Middle frontal gyrus (tissue), 1 donor: ENCODE measurements at regions not wholly inside any gene's neighbourhood (a gene's known extent, or its start where the extent isn't known, plus 50 kb on each side); places are given as distances from the start of the nearest gene placed in this dataset.

Experiments used
- DNase-seq: peaks from one replicate; pipeline ENCODE4 v3.0.0-alpha.2; 2015; ENCODE audit warnings: low spot score; ENCODE audit errors: extremely low spot score

DNA sequence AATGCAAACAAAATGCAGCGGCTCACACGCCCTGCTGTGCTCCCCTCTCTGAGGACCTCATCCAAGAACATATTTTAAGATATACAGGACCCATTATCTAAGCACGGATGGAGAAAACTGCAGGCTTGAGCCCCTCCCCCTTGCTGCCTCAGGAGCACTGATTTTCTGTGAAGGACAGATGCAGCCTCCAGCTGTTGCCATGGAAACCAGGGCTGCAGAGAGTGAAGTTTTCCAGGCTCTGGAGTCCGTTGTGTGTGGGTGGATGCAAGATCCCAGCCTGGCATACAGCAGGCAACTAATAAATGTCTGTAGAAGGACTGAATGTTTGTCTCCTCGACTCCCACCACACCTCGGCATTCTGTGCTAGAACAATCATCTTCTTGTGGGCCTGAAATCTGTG lies 105.6 kb upstream of the PEG3 start:
- DNase-seq, result peak; percentile 66

DNA sequence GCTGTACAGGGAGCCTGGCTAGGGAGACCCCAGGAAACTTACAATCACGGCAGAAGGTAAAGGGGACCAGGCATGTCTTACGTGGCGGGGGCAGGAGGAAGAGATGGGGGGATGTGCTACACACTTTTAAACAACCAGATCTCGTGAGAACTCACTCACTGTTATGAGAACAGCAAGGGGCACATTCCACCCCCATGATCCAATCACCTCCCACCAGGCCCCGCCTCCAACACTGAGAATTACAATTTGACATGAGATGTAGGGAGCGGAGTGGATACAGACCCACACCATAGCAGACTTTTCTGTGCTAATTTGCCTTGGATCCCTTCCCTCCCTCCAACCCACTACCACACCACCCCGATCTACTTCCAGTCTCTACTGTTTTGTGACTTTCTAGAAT lies 106.7 kb upstream of the PEG3 start:
- DNase-seq, result no peak

DNA sequence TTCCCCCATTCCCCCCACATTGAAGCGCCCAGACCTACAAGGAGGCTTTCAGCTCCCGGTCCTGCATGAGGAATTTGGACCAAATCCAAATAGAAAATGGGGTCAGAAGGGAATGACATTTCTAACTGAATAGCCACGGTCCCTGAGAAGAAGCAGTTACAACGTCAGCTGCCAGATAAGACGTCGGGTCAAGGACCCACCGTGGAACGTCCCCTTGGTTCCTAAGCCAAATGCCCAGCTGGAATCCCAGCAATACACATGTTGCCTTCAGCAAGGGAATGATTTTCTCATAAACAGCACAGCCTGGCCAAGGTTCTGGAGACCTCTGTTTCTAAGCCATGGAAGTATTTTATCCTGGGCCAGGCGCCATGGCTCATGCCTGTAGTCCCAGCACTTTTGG lies 109.1 kb upstream of the PEG3 start:
- no peak for DNase-seq

DNA sequence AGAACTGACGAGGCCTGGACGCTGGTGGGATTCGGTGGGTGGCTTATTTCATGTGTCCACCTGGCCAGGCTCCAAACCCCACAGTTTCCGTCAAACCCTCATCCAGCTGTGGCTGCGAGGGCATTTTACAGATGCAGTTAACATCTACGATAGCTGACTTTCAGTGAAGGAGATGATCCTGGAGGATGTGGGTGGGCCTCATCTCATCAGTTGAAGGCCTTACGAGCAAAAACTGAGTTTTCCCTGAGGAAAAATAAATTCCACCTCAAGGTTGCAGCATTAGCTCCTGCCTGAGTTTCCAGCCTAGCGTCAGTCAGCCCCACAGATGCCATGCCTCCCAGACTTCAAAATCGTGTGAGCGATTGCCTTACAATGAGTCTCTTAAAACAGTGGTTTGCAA lies 111.1 kb upstream of the PEG3 start:
- DNase-seq, result no peak

DNA sequence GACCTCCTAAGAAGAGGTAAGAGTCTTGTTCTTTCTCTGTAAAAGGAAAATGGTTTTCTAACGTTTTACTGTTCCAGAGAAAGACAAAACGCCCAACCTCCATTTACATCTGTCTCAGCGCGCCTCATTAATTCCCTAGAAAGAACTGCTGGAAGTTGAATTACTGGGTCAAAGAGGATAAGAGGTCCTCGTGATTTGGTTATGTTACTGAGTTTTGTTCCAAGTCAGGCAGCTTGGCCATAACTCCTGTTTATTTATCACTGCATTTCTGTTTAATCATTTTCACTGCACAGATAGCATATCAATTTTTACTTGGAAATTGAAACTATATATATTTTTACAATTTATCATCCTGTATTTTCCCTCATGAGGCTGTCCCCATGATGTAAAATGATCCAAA lies 112.9 kb upstream of the PEG3 start:
- no peak for DNase-seq

DNA sequence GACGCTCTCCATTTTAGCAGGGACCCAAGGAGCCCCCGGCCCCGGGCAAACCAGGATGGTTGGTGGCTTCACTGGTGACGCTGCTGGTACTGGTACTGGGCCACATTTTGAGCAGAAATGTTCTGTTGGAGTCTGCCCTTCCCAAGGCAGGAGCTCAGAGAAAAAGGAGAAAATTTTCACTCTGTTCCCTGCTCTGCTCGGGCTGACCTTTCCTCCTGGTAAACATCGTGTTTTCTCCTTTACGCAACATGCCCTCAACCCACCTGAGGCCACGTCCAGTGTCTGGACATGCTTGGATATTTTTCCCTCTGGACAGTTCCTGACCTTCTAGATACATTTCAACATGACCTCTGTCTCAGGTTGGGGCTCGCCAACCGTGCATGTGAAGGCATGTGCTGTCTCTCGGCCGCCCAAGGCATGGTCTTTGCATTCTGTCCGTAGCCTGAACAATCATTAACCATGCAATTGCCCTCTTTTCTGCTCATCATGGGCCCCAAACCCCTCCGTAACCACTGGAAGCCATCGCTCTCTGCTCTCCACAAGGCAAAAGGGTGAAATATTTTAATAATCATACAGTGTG lies 115.2 kb upstream of the PEG3 start:
- DNase-seq, result no peak

DNA sequence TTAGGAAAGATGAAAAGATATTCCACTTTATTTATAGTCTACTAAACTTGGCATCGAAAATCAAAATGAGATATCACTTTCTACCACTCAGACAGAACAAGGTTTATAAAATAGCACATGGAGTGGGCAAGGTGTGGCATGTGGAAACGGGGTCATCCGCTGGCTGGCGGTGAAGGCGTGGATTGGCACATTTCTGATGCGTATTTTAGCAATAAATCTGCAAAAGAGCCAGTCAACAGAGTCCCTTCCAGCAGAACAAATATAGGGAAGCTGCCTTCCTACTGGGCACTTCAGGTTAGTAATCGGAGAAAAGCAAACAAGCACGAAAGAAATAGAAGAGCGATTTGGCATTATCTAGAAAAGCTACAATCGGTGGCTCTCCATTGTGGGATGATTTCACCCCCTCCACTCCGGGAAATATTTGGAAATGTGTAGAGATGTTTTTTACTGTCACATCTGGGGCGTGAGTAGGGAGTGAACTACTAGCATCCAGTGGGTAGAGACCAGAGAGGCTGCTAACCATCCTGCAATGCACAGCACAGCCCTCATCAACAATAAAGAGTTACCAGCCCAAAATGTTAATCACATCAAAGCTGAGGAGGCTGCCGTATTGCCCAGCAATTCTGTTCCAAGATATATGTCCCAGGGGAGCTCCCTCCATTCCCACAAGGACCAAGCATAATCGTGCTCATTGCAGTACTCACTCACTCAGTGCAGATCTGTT lies 116.1 kb upstream of the PEG3 start:
- DNase-seq, result no peak

DNA sequence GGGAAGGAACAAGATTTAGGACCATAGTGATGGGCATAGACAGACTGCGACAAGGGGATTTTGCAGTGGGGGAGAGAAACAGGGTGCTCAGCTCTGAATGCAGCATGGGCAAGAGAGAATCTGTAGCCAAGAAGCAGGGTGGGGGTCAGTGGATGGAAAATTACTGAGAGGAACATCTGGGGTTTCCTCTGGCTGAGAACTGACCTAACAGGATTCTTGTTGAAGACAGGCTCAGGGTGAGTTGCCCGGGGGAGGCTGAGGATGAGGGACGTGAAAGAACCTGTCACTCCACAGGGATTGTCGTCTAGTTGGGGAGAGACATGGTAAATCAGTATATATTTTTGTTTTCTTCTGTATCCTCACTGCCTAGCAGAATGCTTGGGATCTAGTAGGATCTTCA lies 118.7 kb upstream of the PEG3 start:
- DNase-seq, result no peak

DNA sequence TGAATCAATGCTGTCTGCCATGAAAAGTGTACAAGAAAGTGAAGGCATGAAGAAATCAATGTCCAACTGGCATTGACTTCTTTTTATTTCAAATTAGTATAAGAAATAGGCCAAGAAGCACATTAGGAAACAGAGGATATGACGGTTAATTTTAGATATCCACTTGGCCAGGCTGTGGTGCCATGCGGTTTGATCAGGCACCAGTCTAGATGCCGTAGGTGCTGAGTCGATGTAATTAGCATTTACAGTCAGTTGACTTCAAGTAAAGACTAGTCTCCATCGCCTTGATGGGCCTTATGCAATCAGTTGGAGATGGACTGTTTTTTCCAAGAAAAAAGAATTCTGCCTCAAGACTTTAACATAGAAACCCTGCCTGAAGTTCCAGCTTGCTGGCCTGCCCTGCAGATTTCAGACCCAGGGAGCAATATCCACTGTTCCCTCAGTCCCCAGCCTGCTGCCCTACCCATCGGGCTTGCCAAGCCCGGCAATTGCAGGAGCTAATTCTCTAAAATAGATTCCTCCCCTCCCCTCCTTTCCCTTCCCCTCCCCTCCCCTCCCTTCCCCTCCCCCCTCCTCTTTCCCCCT lies 120.5 kb upstream of the PEG3 start:
- no peak for DNase-seq

DNA sequence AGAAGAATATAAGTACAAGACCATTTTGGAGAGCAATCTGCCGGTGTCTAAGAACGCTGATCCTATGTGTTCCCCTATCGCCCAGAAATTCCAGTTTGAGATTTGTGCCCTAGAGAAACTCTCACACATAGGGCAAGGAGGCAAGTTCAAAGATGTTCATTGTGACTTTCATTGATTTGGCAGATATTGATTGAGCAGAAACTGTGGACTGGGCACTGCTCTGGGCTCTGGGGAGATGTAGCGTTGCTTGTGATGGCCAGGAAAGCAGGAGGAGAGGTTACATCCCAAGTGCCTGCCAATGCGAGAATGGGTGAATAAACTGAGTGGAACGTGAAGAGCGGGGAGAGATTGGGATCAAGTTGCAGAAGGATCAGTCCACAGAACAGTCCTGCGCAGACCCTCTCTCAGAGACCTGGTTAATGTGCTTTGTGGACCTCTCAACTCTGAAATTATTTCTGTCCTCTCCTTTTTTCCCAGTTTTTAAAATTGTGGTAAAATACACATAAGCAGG lies 123.9 kb upstream of the PEG3 start:
- no peak for DNase-seq

DNA sequence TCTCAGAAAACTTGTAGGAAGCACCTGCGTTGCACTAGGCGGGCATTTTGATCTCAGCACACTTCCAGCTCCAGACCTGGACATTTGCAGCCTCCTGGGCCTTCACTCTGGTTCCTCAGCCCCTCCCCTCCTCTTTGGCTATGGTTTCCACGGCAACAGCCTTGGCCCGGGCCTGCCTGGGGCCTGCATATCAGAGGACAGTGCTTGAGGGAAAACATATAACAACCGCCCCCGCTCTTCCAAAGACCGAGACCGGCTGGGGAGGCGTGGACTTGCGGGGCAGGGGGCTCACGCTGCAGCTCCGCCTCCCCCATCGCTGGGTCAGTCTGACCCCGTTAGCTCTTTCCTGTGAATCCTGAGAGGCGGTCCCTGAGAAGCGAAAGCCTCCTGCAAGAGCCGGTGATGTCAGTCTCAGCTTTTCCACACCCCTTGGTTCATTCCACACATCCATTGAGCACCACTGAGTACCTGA lies 125.7 kb upstream of the PEG3 start:
- DNase-seq, result no peak

DNA sequence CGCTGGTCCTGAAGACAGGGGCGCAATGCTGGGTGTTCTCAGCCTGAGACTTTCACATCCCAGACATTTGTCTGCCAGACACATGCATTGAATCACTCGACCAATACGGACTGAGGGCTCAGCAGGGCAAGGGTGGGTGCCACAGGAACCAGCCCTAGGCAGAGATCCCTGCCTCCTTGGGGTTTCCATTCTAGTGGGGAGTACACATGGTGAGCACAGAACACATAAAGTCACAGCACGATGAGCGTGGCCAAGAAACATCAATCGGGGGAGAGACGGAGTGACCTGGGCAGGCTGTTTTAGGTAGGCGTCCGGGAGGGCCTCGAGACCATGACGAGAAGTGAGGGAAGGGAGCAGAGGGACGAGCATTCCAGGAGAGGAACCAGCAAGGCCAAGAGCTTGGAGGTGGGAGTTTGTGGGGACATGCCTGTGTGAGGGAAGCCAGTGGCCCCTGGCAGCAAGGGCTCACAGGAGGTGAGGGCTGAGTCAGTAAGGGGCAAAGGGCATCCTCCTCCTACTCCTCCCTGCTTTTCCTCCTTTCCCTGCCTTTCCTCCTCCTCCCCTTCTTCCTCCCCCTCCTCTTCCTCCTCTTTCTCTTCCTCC lies 126.3 kb upstream of the PEG3 start:
- no peak for DNase-seq

DNA sequence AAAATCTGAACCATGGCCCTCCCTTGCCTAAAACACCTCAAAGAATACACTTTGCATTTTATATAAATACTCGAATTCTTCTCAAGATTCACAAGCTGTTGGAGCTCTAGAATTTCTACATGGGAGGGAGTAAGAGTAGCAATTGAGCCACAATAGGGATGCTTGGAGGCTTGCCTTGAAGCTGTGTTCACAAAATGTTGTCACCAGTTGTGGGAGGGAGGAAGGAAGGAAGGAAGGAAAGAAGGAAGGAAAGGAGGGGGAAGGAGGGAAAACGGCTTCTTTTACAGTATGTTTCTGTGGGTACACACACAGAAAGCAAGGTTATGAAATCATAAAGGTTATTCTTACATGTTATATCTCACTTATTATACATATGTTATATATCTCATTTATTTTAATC lies 128.6 kb upstream of the PEG3 start:
- no peak for DNase-seq

DNA sequence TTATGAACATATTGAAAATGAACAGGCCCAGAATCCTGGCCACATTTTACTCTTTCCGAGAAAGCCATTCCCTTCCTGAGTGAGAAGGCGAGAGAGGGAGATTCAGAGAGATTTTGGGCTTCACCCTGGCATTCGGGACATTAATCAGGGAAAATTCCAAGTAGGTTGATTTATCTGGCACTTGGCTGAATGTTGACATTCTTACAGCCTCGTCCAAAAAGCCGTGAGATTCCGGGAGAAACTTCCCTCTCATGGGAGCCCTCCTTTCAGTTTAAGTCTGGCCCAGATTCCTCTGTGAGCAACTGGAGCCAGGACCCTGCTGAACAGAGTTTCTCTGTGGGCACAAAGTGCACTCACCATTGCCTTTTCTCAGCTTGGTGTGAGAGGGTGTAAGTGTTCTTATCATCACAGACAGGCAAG lies 129.2 kb upstream of the PEG3 start:
- no peak for DNase-seq

DNA sequence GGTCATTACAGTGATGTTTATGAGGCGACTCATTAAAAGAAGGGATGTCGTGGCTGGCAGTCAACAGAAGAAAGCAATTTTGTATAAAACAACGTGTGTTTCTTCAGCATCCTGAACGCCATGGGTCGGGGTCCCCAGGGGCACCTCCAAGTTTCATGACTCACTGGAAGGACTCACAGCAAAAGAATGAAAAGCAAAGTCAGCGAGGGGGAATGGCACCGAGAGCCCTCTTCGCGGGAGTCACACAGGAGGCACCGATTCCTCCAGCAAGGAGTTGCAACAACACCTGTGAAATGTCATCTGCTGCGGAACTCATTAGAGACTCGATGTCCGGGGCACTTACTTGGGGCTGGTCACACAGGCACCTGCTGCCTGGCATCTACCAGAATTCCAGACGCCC lies 130.7 kb upstream of the PEG3 start:
- DNase-seq, result no peak

DNA sequence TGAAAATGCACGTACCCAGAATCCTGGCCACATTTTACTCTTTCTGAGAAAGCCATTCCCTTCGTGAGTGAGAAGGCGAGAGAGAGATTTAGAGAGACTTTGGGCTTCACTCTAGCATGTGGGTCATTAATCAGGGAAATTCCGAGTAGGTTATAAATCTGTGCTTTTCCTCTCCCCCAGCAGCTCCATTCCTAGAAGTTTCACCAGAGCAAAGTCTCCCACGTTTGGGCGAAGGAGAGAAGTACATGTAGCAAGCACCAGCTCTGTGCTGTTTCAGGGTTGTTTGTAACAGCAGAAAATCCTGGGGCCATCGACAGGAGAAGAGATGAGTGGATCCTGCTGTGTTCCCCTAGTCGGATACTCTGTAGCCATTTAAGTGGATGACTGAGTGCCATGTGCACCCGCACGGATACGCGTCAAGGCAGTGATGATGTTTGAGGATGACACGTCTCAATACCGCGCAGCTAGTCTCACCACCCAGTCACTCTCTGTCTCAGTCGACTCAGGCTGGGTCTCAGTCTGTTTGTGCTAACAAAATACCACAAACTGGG lies 131.8 kb upstream of the PEG3 start:
- no peak for DNase-seq

DNA sequence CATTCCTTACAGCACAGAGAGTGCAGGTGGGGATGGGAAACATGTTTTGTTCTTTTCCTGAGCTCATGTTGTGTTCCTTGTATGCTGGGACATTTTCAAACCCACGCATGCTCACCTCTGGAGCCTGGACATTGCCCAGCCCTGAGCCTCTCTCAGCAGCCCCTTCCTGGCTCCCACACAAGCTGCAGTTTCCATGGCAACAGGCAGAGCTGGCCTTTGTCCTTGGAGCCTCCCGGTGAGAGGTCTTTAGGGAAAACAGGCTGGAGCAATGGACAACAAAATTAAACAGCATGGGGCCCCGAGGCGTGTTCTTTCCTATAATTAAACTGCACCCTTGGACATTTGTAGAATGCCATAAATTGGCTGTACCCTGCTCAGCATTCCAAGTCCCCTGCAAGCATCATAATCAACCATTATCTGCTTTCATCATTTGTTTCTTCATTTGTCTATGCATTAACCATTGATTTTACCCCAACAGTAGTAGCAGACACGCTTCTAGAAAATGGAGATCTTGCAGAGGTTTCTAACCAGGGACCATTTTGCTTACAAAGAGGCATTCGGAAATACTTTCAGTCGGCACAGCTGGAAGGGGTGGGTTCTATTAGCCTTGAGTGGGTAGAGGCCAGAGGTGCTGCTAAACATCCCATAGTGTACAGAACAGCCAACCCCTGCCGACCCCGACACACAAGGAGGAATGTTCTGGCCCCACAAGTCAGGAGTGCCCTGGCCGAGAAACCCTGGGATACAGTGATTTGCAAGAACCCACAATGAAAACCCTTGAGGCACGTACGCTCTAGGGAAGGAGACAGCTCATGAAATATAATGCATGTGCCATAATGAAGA lies 133.4 kb upstream of the PEG3 start:
- DNase-seq, result no peak

DNA sequence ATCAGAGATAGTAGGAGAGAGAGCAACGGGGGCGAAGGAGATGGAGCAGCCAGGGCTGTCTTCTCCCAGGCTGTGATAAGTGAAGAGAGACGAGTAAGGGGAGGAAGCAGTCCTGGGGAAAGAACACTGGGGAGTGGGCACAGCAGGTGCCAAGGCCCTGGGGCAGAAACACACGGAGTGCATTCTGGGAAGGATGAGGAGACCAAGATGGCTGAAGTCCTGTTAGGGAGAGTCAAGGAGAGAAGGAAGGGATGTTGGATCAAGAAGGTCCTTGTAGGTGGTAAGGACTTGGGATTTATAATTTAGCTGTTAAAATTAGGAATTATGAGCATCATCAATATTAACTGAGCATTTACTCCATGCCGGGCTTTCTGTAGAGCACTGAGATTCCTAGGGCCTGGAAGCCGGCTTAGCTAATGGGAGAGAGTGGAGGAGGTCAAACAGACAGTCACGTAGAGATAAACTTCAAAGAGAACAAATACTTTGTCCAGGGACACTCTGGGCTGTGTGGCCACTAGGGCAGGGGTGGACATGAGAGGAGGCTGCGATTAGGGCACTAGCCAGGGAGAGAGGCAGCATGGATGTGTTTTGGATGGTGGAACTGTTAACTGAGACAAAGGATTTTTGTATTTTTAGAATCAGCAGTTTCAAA lies 134.2 kb upstream of the PEG3 start:
- DNase-seq, result no peak

DNA sequence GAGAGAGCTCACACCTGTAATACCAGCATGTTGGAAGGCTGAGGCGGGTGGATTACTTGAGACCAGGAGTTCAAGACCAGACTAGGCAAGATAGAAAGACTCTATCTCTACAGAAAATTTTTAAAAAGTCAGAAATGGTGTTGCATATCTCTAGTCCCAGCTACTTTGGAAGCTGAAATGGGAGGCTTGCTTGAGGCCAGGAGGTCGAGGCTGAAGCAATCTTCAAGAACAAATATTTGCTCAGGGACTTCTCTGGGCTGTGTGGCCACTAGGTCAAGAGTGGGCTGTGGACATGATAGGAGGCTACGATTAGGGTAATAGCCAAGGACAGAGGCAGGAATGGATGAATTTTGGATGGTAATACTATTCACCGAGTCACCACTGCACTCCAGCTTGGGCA lies 135.8 kb upstream of the PEG3 start:
- DNase-seq, result no peak

DNA sequence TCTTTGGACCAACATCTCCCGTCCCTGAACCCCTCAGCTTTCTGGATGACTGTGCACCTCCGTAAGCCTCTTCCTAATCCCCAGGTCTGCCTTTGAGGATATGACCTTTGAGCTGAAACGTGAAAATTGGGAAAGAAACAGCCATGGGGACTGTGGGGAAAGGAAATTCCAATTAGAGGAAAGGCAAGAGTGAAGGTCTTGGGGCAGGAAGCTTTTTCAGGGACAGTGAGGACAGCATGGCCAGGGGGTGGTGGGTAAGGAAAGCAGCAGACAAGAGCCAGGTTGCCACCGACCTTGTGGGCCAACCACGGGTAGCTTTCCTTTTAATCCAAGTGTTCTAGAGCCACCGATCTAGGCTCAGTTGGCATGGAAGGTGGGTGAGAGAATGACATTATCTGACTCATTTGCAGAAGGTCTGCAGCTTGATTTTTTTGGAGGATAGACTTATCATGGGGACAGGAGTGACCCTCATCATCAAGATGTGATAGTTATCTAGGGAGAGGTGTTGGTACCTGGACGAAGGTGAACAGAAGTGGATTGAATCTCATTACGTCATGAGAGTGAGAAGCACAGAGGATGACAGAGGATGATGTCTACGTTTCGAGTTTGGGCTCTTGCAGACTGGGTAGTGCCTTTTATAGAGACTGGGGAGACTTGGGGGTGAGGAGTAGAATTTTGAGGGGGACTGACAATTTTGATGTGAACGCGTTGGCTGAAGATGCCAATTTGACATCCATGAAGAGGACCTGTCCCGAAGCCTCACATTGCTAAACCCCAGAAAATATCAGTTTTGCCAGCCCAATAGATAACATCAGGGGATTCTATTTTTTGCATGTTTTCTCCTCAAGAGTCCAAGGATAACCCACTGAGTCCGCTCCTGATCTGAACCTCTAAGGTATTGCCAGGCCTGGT lies 136.7 kb upstream of the PEG3 start:
- no peak for DNase-seq
